ENCODE measurements at regions not wholly inside any gene's neighbourhood (a gene's known extent, or its start where the extent isn't known, plus 50 kb on each side); places are given as distances from the start of the nearest gene placed in this dataset.

DNA sequence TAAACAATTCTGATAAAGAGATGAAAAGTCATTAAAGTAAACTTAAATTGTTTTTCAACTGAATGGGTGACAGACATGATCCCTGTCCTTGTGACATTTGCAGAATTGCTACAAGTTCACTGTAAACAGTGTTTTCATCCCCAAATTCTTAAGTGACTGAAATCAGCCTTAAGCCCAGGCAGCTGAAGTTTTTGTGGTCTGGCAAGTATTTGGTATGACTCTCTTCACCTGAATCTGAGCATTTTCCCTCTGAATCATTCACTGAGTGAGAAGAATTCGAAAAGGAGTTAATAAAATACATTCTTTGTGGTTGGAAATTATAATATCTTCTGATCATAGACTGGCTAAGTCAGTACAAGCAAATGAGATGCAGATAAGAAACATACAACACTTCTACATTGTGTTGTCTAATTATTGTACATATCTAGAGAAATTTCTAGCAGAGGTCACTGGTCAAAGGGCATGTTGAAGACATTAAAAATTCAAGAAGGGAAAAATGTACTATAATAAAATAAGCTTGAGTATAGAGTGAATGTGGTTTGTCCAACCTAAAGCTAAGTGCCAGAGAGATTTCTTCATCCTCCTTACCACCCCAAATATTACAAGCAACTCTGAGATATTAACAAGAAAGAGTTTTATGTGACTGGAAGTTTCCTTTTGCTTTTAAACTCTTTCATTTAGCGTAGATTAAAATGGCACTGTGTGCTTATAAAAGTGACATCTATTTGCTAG, 177.8 kb upstream of the DIO2 start:
- H3K4me3 ChIP-seq (ENCODE audit: low read depth, low read length), result no peak overlapping the region
- no peak for DNase-seq (ENCODE audit: low read depth)
- no peak for TF ChIP-seq MYC (IDR thresholded peaks at IDR 0.05; ENCODE audit: low read depth, low read length)
- TF ChIP-seq, protein P1, sequence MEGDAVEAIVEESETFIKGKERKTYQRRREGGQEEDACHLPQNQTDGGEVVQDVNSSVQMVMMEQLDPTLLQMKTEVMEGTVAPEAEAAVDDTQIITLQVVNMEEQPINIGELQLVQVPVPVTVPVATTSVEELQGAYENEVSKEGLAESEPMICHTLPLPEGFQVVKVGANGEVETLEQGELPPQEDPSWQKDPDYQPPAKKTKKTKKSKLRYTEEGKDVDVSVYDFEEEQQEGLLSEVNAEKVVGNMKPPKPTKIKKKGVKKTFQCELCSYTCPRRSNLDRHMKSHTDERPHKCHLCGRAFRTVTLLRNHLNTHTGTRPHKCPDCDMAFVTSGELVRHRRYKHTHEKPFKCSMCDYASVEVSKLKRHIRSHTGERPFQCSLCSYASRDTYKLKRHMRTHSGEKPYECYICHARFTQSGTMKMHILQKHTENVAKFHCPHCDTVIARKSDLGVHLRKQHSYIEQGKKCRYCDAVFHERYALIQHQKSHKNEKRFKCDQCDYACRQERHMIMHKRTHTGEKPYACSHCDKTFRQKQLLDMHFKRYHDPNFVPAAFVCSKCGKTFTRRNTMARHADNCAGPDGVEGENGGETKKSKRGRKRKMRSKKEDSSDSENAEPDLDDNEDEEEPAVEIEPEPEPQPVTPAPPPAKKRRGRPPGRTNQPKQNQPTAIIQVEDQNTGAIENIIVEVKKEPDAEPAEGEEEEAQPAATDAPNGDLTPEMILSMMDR (IDR thresholded peaks at IDR 0.05; ENCODE audit: low read depth, low read length), result no peak
- no peak for TF ChIP-seq POLR2A (IDR thresholded peaks at IDR 0.05; ENCODE audit: extremely low read depth, insufficient read length)
- TF ChIP-seq, protein P2, sequence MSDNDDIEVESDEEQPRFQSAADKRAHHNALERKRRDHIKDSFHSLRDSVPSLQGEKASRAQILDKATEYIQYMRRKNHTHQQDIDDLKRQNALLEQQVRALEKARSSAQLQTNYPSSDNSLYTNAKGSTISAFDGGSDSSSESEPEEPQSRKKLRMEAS (IDR thresholded peaks at IDR 0.05; ENCODE audit: low read depth, low read length), result no peak

DNA sequence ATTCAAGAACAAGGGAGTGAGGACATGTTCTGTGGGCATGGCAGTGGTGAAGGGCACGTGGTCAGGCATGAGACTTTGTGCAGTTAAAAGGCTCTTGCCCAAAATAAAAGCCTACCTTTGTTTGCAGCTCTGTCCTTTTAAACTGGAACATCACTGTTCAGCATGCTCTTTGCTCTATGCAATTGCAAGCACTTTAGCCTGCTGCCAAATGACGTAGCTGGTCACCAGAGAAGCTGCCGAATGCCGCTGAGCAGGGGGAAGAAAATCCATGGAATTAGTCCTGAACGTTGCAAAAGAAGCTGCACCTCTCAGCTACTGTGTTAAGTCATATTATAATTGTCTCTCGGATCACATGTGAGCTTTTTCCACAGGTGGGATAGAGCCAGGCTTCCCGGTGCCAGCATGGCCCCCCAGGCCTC, 176.3 kb upstream of the DIO2 start:
- TF ChIP-seq POLR2A (IDR thresholded peaks at IDR 0.05; ENCODE audit: extremely low read depth, insufficient read length), result no peak
- TF ChIP-seq, protein P1 (IDR thresholded peaks at IDR 0.05; ENCODE audit: low read depth, low read length), result no peak
- TF ChIP-seq, protein P2 (IDR thresholded peaks at IDR 0.05; ENCODE audit: low read depth, low read length), result no peak
- TF ChIP-seq MYC (IDR thresholded peaks at IDR 0.05; ENCODE audit: low read depth, low read length), result no peak
- DNase-seq (ENCODE audit: low read depth), result no peak
- H3K4me3 ChIP-seq (ENCODE audit: low read depth, low read length), result no peak overlapping the region

DNA sequence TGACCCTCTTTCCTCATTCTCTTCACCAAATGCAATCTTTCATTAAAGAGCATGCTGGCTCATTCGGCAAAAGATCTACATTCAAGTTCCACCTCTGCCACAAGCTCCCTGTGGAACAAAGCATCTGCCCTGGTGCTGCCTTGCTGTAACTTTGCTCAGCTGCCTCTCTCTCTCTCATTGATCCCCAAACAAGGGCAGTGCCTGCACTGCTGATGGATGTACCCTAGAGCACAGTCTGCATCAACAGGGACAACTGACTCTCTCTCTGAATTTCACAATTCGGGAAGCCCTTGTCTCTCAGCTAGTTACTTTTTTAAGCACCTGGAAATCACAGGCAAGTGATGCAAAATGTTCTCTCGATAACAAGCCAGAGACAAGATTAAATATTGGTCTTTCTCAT, 174.0 kb upstream of the DIO2 start:
- TF ChIP-seq, protein P1 (IDR thresholded peaks at IDR 0.05; ENCODE audit: low read depth, low read length), result no peak
- TF ChIP-seq, protein P2 (IDR thresholded peaks at IDR 0.05; ENCODE audit: low read depth, low read length), result no peak
- TF ChIP-seq MYC (IDR thresholded peaks at IDR 0.05; ENCODE audit: low read depth, low read length), result no peak
- TF ChIP-seq POLR2A (IDR thresholded peaks at IDR 0.05; ENCODE audit: extremely low read depth, insufficient read length), result no peak
- H3K4me3 ChIP-seq (ENCODE audit: low read depth, low read length), result no peak overlapping the region
- no peak for DNase-seq (ENCODE audit: low read depth)

DNA sequence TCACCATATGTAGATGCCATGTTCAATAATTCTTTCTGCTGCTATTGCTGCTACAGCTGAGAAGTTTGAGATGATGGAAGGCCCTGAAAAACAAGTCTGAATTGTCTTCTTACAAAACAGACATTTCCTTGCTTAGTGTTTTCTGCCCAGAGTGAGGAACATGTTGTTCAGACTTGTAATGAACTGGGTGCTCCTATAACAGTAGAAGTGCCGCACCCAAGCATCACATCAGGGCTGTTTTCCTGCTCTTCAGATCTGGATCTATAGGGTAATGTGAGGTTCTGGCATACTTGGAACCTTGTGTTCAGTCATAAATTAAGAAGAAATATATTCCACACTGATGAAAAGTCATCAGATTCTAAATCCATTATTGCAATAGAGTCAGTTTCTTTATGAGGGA, 171.9 kb upstream of the DIO2 start:
- no peak overlapping the region for H3K4me3 ChIP-seq (ENCODE audit: low read depth, low read length)
- DNase-seq (ENCODE audit: low read depth), result no peak
- TF ChIP-seq, protein P2 (IDR thresholded peaks at IDR 0.05; ENCODE audit: low read depth, low read length), result no peak
- TF ChIP-seq POLR2A (IDR thresholded peaks at IDR 0.05; ENCODE audit: extremely low read depth, insufficient read length) (no peak), MYC (IDR thresholded peaks at IDR 0.05; ENCODE audit: low read depth, low read length) (no peak)
- TF ChIP-seq, protein P1 (IDR thresholded peaks at IDR 0.05; ENCODE audit: low read depth, low read length), result no peak

DNA sequence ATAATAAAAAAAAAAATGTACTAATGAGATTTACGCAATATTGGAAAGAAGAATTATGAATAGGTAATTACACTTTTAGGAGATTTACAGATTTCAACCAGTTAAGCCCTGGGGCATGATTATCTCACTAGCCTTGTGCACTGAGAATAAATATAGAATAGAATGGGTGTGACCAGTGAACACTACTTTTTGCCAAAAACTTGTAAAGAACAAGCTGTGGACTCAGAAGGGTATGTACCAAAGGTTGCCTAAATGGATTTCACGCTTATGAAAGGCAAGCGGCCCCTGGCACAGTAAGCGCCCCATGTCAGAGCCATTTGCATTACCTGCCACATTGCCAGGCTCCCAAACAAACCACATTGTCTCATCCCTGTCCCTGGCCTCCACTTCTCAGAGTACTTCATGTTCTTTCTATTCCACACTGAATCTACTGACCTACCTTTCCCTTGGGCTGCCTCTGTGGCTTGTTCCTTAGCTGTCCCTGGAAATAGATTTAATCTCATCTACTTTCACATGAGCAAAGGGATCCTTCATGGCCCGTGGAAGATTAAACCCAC, 170.6 kb upstream of the DIO2 start:
- TF ChIP-seq, protein P1 (IDR thresholded peaks at IDR 0.05; ENCODE audit: low read depth, low read length), result no peak
- TF ChIP-seq POLR2A (IDR thresholded peaks at IDR 0.05; ENCODE audit: extremely low read depth, insufficient read length) (no peak), MYC (IDR thresholded peaks at IDR 0.05; ENCODE audit: low read depth, low read length) (no peak)
- TF ChIP-seq, protein P2 (IDR thresholded peaks at IDR 0.05; ENCODE audit: low read depth, low read length), result no peak

More for the DNA sequence above, 170.6 kb upstream of the DIO2 start:
- DNase-seq (ENCODE audit: low read depth), result no peak
- H3K4me3 ChIP-seq (ENCODE audit: low read depth, low read length), result no peak overlapping the region
